ENCODE measurements at regions not wholly inside any gene's neighbourhood (a gene's known extent, or its start where the extent isn't known, plus 50 kb on each side); places are given as distances from the start of the nearest gene placed in this dataset.

DNA sequence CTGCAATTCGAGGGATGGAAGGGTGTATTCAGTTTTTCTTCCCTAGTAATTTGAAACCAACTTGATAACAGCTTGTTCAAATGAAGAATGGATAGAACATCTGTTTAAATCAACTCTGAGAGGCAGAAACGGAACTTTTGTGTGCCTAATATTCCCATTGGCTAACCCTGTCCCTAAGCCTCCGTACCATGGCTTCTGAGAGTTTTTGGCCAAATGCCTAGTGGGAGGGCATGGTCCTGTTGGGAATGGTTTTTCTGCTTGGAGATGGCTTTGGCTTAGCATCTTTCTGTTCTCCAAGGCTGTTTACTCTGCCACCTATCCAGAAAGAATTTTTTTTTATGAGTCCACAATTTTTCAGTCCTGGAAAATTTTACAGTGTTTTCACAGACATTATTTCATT, 126.7 kb upstream of the MLIP start:
- TF ChIP-seq, protein P1, sequence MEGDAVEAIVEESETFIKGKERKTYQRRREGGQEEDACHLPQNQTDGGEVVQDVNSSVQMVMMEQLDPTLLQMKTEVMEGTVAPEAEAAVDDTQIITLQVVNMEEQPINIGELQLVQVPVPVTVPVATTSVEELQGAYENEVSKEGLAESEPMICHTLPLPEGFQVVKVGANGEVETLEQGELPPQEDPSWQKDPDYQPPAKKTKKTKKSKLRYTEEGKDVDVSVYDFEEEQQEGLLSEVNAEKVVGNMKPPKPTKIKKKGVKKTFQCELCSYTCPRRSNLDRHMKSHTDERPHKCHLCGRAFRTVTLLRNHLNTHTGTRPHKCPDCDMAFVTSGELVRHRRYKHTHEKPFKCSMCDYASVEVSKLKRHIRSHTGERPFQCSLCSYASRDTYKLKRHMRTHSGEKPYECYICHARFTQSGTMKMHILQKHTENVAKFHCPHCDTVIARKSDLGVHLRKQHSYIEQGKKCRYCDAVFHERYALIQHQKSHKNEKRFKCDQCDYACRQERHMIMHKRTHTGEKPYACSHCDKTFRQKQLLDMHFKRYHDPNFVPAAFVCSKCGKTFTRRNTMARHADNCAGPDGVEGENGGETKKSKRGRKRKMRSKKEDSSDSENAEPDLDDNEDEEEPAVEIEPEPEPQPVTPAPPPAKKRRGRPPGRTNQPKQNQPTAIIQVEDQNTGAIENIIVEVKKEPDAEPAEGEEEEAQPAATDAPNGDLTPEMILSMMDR (IDR thresholded peaks at IDR 0.05): no peak

DNA sequence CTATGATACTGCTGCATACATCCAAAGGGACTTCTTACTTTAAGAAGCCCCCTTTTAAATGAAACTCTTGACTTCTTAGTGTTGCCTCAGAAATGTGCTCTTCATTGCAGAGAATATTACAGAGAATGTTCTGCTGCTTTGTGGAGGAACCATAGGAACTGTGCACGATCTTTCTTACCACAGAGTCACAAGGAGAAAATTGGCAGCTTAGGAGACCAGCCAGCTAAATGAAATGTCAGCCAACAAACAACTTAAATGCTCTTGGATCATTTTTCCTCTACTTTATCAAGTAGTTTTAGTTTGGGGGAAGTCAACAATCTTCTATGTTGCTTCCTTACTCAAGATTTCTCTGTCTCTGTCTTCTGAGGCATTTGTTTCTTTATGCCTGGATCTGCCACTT, 125.9 kb upstream of the MLIP start:
- TF ChIP-seq, protein P1 (IDR thresholded peaks at IDR 0.05): no peak

DNA sequence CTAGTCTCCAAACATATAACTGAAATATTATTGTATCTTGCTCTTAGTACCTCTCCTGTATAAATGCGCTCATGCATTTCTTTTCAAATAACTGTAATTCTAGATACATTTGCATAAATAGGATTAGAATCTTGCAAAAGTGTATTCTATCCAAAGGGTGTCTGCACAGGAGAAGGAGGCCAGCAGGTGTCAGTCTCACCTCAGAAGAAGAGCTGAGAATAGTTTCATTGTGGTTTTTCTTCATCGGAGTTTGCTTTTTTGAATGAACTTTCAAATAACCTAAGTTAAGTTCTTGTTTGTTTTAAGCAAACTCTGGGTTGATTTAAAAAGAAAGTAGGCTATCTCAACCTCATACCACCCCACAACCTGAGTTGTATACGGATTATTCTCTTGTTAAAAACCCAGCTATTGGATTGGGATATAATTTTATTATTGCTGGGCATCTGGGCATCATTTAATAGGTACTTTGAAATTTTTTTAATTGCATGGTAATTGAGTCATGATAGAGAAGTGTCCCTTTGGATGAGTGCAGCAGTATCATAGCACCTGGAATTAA, 125.0 kb upstream of the MLIP start:
- TF ChIP-seq, protein P1 (IDR thresholded peaks at IDR 0.05): peak; percentile 75

DNA sequence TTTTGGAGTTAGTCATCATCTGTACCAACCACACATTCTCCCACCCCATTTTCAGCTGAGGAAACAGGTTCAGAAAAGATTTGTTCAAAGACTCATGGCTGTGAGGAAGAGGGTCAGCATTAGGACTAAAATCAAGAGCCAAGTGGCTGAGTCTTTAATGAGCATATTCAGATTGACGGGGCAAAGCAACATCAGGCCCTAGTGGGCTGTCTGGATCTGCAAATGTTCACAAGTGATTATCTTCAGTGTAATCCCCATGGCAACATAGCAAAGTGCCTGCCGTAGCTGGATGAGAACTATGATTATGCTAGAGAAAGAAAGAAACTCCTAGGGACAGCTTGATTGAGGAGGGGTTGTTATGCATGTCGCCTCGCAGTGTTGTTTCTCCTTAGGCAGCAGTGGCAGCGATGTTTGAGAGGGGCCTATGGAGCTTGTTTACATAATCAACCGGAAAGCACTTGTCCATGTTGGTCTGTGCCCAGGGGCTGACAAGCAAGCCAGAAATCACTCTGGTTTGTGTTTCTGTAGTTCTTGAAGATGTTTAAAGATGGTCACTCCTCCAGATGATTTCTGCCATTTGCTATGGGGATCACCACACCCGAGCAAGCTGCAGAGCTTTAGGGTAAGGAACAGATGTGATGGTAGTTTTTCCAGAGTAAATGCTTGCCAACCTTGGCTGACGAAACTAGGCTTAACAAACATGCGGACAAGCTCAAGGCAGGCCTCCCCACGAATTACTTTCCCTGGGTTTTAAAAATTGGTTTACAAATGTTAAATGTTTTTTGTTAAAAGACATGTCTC, 124.3 kb upstream of the MLIP start:
- TF ChIP-seq, protein P1 (IDR thresholded peaks at IDR 0.05): no peak

DNA sequence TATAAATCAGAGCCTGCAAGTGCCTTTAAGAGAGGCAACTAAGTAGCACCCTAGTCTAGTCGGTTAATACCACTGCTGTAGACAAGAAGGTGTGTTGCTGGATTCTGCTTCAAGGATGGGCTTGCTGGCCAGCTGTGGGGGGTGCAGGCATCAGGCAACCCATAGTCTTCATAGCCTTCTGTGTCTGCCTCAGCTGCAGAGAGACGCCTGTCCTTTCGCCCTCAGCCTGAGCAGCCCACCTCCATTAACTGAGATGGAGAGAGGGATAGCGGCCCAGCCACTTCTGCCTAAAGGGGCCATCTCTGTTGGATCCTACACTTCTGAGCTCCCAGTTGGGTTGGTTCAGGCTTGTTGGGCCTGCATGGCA, 123.7 kb upstream of the MLIP start:
- TF ChIP-seq, protein P1 (IDR thresholded peaks at IDR 0.05): no peak

DNA sequence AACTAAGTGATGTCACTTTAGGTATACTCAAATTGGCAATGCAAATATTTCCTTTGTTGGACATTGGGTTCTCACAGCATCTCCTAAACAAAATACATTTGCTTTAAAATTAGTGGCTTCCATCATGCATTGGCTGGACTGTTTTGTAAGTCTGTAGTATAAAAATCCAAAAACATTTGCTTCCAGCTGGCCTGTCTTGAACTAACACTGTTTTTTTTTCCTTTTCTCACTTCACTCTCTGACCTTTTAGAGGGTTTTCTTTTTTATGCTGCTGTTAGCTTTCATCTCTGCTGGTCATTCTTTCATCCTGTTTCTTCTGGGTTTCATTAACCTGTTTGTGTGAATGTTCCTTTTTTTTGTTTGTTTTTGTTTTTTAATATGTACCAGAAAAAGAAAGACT, 121.7 kb upstream of the MLIP start:
- TF ChIP-seq, protein P1 (IDR thresholded peaks at IDR 0.05): no peak

DNA sequence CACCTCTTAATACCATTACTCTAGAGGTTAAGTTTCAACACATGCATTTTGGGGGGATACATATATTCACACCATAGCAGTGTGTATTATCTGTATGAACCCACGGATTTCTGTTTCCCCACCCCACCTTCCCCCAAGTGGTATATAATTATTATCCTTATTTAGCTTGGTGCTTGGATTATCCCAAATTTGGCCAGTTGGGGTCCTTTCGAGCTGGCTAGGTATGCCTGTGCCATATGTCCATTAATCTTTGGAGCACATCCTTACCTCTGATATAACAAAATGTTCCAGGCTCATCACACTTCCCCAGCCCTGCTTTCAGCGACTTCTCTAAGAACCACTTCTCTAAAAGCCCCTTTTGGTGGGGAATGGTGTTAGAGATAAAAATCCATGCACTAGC, 118.7 kb upstream of the MLIP start:
- TF ChIP-seq, protein P1 (IDR thresholded peaks at IDR 0.05): no peak
